OCI-LY7 (cell line): ENCODE measurements at regions not wholly inside any gene's neighbourhood (a gene's known extent, or its start where the extent isn't known, plus 50 kb on each side); places are given as distances from the start of the nearest gene placed in this dataset.

Experiments used
- small RNA-seq: library from RNA; depleted of rRNA; stranded (forward); fragments of <200 nt; gene quantifications from one replicate; pipeline ENCODE3, GENCODE V24; 2014

Small RNA genes lying in the stretch of these regions (small RNA-seq; reads per million reads assigned to genes)
- 0.42 reads per million for gene RF00096
